GM21526 (cell line): ENCODE measurements at regions not wholly inside any gene's neighbourhood (a gene's known extent, or its start where the extent isn't known, plus 50 kb on each side); places are given as distances from the start of the nearest gene placed in this dataset.

ENCODE experiments used
- ATAC-seq: cut with Tn5 transposase; IDR thresholded peaks from one replicate; pipeline ENCODE4 v1.9.1; 2021; ENCODE audit warnings: moderate library complexity; ENCODE audit not compliant: unreplicated experiment, low FRiP score

DNA sequence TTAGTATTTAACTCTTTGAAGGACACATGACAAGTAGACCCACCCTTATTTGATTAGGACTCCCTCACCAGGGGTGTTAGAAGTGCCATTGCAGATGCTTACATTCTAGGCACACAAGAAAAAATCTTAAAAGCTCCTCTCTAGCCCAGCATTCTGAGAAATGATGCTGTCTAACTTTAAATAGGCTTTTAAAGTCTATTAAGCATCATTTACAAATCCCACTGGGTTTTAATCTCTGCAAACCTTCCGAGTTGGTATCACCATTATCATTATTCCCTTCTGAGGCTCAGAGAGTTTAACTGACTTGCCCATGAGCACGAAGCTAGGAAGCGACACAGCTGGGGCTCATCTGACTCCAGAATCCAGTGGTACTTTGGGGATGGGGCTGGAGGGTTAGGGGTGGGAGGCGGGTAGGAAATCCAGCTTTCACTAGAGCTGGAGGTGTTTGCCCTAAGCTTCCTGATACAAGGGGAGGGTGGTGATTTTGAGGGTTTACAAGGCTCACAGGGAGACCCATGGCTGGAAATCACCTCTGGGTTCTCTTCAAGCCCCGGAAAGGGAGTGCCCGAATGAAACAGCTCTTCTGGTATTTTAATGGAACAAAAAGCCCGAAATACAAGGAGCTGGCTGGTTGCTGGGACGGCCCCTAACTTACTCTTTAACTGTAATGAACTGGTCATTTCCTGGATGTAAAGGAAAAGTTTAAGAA lies 109.2 kb upstream of the FUT8 start:
- ATAC-seq: no peak

DNA sequence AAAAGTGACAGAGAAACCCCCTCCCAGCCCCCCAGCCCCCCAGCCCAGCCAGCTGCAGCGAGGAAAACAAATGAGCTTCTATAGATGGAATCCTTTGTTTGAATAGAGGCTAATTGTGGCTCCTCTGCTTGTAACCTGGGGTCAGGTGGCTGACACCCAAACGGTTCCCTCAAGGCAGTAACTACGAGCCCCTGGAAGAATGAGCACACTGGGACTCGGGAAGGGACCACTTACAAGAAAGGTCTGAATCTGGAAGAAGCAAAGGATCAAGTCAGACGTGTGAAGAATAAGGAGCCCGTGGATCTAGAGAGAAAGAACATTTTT lies 108.7 kb upstream of the FUT8 start:
- no peak for ATAC-seq

DNA sequence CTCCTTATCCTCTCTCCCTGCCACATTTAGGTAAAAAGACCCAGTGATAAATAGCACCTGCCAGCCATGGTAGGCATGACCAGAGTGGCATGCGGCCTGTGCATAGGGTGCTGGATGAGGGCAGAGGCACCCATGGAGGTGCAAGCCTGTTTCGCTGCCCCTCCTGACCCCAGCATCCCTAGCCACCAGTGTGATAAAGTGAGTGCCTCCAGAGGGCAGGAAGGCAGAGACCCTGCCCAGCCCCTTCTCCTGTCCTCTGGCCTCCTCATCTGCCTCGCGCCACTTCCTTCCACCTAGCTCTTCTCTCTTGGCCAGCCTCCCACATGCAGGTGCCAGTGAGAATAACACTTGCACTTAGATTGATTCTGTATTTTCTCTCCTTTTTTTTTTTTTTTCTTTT lies 108.3 kb upstream of the FUT8 start:
- ATAC-seq: no peak

DNA sequence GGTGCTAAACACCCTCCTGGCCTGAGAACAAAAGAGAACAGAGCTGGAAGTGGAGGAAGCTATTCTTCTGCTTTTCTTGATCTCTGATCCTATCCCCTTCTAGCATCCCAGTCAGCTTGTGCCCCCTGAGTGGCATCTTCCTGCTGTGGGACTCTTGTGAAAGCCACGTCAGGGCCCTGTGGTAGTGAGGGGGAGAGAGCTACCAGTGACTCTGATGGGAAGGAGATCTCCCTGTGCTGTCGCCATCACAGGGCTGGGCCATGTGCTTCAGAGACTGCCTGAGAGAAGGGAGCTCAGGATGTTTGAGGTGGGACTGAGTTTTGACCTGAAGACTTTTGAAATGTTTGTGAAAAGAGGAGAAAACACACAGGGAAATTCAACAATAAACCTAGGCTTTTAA lies 107.6 kb upstream of the FUT8 start:
- no peak for ATAC-seq

DNA sequence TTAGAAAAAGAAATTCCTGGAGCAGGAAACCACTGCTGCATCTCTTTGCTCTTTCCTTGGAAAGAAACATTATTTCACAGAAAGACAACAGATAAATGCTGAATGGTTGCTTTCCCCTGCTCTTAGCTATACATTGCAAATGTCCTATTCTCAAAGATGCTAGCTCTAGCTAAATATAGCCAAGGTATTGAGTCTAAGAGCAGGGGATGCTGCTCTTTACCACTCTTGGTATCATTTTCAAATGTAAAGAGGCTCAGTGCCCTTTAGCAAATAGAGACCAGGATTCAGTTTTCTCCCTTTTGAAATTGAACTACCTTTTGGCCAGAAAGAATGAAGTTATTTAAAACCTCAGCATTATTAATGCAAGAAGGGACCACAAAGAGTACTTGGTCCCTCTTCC lies 104.0 kb upstream of the FUT8 start:
- ATAC-seq: no peak

DNA sequence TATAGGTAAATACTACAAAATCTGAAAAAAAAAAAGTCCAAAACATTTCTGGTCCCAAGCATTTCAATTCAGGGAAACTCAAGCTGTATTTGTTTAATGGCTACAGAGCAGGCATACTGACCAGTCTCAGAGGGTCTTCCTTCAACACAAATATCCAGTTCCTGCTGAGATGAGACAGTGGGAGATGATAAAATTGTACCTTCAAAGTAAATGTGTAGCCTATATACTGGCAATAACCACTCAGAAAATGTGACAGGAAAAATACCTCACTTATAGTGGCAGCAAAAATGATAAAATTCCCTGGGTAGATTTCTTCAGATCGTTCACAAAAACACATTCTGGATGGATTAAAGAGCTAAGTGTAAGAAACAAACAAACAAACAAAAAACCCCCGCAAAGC lies 102.0 kb upstream of the FUT8 start:
- ATAC-seq: no peak

DNA sequence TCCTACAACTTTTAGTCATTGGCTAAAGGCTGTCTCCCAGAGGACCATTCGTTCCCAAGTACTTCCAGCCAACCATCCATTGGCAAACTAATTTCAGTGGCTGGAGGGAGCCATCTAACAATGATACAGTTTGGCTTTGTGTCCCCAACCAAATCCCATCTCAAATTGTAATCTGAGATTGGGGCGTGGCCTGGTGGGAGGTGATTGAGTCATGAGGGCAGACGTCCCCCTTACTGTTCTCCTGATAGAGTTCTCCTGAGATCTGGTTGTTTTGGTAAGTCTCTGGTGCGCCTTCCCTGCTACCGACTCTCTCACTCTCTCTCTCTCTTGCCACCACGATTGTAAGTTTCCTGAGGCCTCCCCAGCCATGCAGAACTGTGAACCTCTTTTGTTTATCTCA lies 99.7 kb upstream of the FUT8 start:
- ATAC-seq: no peak

DNA sequence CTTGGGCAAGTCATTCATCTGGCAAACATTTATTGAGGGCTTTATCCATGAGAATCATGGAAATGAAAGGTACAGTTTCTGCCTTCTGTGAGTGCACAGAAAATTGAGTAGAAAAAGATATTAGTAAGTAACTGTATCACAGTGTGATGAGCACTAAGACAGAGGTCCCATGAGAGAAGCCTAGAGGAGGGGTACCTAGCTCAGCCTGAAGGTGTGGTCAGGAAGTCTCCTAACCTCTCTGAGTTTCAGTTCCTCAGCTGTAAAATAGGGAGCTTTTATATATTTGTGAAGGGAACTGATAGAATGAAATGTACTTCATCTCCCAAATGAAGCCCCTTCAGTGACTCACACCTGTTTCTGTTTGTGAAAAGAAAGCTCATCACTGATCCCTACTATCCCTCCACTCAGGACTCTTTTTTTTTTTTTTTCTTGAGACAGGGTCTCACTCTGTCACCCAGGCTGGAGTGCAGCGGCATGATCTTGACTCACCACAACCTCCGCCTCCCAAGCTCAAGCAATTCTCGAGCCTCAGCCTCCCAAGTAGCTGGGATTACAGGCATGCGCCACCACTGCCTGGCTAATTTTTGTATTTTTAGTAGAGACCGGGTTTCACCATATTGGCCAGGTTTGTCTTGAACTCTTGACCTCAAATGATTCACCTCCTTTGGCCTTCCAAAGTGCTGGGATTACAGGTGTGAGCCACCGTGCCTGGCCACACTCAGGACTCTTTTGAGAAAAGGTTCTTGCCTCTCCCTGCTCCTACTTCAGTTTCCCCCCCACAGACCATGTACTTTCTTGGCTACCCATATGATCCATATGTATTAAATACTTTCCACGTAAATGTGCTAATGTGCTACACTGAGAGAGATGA lies 93.7 kb upstream of the FUT8 start:
- peak; percentile 50 for ATAC-seq

DNA sequence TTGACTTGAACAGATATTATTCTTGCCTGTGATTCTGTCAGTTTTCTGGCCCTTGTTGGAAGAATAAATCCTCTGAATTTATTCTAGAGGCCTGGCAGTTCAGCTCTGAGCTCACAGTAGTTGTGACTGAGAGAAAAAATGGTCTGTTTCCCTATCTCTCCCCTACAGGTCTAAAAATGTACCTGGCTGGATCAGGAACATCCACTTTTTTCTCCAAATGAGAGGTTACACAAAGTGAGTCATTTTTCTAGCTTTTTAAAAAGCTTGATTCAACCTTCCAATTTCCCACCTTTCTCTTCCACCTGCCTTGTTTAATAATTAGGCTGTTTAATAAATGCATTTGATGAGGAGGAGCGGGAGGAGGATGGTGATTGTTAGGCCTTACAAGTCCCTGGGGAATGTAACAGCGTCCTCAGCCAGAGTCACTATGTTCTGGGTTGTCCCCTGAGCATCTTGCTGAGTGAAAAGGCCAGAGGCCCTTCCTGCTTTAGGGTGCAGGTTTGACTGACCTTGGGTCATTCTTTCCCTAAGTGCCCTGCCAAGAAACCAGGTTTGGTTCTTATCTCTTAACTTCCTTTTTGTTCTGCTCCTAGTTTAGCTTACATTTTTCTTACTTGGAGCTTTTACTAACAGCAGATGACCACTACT lies 91.7 kb upstream of the FUT8 start:
- ATAC-seq: no peak

DNA sequence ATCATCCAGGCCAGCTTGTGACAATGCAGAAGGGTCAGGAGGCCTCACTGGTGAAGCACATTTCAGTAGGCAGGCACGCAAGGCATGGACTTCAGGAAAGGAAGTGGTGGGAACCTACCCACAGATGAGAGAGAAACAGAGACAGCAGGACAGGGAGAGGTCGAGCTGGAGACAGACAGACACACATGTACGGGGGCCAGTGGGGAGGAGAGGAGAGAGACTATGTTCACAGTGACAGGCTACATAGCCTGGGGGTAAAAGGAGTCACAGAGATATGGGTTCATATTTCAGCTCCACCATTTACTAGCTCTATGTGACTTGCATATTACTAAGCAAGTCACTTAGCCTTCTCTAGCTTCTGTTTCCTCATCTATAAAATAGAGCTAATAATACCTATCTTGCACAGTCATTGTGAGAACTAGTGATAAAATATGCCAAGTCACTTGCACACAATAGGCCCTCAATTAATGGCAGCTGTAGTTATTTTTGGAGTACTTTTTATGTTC lies 91.1 kb upstream of the FUT8 start:
- ATAC-seq: no peak

DNA sequence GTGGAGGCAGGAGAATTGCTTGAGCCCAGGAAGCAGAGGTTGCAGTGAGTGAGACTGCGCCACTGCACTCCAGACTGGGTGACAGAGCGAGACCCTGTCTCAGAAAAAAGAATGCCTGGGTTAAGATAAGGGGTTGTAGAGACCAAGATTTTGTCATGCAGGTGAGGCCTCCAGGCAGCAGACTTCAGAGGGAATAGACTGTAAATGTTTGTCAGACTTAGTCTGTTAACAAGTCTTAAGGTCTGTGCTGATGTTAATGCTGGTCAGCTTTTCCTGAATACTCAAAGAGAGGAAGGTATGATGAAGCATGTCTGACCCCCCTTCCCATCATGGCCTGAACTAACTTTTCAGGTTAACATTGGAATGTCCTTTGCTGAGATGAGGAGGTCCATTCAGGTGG lies 83.0 kb upstream of the FUT8 start:
- ATAC-seq: no peak

DNA sequence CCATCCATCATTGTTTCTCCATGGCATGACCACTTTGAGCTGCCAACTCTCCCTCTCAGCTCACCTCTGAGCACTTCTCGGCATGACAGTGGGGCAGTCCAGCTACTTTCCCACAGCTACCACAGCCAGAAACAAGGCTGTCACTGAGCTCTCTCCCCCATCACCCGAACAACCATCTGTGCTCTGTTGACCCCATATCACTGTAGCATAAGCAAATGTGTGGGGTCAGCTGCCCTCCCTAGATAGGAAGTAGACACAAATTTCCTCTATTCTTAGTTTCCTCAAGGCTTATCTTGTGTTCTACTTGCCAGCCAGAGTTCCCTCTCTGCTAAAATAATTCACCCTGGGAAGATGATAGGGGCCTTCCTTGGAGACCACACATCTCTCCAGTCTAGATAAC lies 82.6 kb upstream of the FUT8 start:
- no peak for ATAC-seq

DNA sequence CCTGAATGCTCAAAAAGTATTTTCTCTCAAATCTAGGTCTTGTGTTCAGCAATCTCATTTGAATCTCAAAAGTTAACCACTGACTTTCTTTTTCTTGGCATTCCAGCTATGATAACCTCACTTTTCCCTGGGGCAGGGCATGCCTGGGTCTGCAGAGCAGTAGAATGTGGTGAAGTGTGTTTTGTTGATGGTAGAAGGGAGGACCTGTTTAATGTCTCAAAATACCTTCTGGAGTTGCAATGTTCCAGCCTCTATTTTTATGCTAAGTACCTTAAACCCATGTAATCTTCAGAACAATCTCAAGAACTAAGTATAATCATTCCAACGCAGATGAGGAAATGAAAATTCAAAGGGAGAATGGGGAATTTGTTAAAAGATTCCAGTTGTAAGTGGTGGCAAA lies 82.1 kb upstream of the FUT8 start:
- ATAC-seq: no peak

DNA sequence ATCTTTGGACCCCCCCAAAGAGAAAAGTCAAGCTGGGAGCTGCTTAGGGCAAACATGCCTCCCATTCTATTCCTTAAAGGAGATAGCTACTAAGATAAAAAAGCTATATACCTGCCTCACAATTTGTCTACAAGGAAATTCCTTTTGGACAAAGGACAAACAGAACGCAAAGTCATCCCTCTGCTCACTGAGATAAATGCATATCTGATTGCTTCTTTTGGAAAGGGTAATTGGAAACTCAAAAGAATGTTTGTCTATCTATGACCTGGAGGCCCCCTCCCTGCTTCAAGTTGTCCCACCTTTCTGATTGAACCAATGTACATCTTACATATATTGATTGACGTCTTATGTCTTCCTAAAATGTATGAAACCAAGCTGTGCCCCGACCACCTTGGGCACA lies 80.9 kb upstream of the FUT8 start:
- no peak for ATAC-seq

DNA sequence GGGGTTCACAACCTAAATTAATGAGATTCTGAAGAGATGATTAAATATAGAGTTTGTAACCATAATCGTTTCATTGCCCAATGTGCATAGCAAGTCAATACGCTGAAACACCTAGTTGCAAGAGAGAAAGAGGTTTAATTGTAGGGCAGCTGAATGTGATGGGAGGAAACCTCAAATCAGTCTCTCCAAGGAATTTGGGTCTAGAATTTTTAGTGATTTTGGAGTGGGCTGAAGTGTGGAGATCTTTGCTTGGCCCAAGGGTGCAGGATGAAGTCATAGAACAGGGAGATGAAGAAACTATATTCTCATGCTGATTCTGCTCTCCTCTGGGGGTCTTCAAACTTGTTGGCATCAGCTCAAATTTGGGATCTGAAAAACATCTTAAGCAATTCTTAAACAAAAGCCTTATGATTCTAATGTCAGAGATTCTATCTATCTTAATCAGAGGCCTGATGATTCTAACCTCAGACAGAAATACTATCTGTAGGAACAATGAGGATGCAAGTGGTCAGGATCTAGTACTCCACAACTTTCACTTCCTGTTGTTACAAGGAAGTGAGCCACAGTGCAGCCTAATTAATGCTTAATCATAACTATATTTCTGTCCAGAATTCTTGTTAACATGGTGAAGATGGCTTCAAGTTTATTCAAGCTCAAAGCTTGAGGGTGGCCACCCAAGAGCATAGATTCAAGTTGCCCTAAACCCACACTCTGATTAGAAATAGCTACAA lies 80.2 kb upstream of the FUT8 start:
- no peak for ATAC-seq

DNA sequence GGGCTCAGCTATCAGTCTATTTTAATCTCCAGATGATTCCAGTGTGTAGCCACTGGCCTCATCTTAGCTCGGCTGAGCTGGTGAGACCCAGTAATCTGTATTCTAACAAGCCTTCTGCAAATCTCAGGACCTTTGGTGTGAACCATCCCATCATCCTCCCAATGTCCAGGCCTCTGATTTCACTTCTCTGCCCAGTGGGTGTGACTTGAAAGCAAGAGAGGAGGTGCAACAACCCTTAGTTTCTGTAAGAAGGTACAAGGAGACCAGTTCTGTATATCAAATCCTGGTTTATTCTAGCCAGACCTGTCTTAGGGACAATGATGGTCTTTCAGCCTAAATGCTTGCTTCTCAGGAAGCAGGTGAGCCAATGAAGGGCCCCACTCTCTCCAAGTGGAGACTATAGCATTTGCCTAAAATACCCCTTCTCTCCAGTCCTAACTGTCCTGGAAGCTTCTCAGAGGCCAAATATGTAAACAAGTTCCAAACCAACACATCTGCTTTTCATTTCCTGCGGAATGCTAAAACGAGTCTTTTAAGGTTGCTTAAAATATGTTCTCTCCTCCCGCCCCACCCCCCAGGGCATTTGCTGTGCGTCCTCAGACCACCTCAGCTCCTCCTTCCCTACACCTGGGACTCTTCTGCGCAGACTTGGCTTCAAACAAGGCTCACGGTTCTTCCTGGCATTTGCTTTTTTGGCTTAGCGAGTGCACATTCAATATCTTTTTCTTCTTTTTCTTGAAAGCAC lies 78.4 kb upstream of the FUT8 start:
- no peak for ATAC-seq

DNA sequence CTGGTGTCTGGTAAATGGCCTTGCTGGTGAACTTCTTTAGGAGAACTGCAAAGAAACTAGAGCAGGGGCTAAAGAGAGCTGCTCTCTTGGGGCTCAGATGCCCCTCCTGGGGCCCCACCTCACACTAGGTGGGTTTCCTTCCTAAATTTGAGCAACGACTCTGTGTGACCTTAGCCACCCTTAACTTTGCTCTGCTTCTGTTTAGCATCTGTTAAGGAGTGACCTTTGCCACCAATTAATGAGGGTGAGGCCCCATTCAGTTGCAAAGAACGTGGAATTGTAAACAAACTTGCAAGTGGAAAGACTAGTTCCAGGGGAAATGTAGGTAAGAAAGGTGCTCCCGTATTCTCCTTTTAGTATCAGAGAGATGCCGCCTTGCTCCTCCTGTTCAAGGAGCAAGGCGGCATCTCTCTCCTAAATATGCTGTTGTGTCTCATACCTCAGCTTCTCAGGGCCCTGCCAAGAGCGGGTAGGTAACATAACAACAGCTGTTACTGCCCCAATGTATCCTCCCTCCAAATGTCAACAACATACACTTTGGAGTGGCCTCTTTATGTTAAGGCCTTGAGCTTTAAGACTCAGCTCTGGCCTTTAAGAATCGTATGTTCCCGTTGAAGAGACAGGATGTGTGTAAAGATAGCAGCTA lies 77.6 kb upstream of the FUT8 start:
- no peak for ATAC-seq

DNA sequence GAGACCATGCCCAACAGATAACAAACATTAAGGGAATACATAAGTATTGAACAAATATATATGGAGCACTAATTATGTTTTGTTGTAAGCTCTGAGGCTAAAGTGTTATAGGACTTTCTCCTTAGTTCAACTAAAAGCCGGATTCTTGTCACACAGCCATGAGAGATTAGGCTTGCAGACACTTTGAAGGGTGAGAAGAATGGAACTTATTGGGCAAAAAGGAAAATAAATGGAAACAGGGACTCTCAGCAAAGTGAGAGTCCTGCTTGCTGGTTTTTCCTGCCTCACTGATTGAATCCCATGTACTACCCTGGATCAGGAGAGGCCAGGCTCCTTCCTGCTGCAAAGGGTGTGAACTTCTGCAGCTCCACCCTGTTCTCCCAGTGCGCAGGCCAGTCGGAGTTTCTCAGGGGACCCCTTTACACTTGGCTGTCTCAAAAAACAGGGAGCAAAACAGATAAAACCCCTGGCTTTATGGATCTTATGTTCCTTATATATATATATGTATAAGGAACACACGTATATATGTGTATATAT lies 77.1 kb upstream of the FUT8 start:
- no peak for ATAC-seq

DNA sequence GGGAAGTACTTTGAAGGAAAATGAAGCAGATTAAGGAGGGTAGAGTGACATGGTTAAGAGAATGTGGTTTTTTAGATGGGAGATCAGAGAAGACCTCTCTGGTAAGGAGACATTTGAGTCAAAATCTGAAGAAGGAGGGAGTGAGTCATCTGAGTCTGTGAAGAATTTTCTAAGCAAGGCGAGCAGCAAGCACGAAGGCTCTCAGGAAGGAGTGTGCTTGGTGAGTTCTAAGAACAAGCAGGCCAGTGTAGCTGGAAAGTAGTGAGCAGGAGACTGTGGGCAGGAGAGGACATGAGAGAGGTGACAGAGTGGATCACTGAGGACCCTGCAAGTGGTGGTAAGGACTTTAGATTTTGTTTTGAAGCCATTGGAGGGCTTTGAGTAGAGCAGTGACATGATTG lies 76.3 kb upstream of the FUT8 start:
- ATAC-seq: no peak

DNA sequence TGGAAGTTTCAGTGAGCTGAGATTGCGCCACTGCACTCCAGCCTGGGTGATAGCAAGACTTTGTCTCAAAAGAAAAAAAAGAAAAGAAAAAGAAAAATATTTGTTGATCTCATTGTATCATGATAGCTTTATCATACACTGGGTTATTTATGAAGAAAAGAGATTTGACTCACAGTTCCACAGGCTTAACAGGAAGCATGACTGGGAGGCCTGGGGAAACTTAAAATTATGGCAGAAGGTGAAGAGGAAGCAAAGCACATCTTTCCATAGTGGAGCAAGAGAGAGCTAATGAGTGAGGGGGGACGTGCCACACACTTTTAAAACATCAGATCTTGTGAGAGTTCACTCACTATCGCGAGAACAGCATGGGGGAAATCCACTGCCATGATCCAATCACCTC lies 72.7 kb upstream of the FUT8 start:
- ATAC-seq: no peak
